Uterus (tissue), 3 donors: ENCODE measurements at regions not wholly inside any gene's neighbourhood (a gene's known extent, or its start where the extent isn't known, plus 50 kb on each side); places are given as distances from the start of the nearest gene placed in this dataset.

ENCODE experiments used
- DNase-seq, 2 donors: peaks; one replicate each; pipeline ENCODE4 v3.0.0-alpha.2; 2019 to 2020
- H3K27ac ChIP-seq, 2 donors: fragments of 200-600 bp; sonication (generic); 1 replicate in 1 of 2; 2 replicates in 1 of 2; pipeline ENCODE4 v1.5.1; 2016 to 2018
- H3K27me3 ChIP-seq, 2 donors: fragments of 200-600 bp; sonication (generic); one replicate each; pipeline ENCODE4 v1.5.1; 2018 to 2019; ENCODE audit warnings: control low read depth in 1 of 2
- H3K36me3 ChIP-seq, 2 donors: fragments of 200-600 bp; sonication (generic); one replicate each; pipeline ENCODE4 v1.5.1; 2019; ENCODE audit warnings: control low read depth in 1 of 2
- H3K4me1 ChIP-seq, 2 donors: fragments of 200-600 bp; sonication (generic); one replicate each; pipeline ENCODE4 v1.5.1; 2018 to 2019; ENCODE audit warnings: control low read depth in 1 of 2
- H3K4me3 ChIP-seq, 2 donors: fragments of 200-600 bp; sonication (generic); 1 replicate in 1 of 2; 2 replicates in 1 of 2; pipeline ENCODE4 v1.5.1; 2018 to 2019; ENCODE audit warnings: mild to moderate bottlenecking in 1 of 2
- H3K9me3 ChIP-seq, 2 donors: fragments of 200-600 bp; sonication (generic); one replicate each; pipeline ENCODE4 v1.5.1; 2019; ENCODE audit warnings: control low read depth in 1 of 2
- POLR2A ChIP-seq, 2 donors: fragments of 450-650 bp; IDR thresholded peaks; one replicate each; pipeline ENCODE4 v1.6.1; 2016; ENCODE audit warnings: antibody characterized with exemption in 2 of 2, mild to moderate bottlenecking in 1 of 2, moderate library complexity in 1 of 2
- intact Hi-C: fragments of 100-400 bp; cut with DNase I; formaldehyde crosslinking; loops from one replicate; pipeline ENCODE4 v1.15.1; 2023; ENCODE audit warnings: low total_unique reads
- TF ChIP-seq, protein P1 (sequence below), 4 experiments: fragments of 200-600 bp in 2 of 4; fragments of 450-650 bp in 2 of 4; sonication (generic) in 2 of 4; IDR thresholded peaks; one replicate each; pipeline ENCODE4 v1.5.1; 2016 to 2019; ENCODE audit warnings: antibody characterized with exemption in 4 of 4, mild to moderate bottlenecking in 2 of 4, moderate library complexity in 1 of 4
- donor health status: DM: yes; HTN: yes; CAD: no.

DNA sequence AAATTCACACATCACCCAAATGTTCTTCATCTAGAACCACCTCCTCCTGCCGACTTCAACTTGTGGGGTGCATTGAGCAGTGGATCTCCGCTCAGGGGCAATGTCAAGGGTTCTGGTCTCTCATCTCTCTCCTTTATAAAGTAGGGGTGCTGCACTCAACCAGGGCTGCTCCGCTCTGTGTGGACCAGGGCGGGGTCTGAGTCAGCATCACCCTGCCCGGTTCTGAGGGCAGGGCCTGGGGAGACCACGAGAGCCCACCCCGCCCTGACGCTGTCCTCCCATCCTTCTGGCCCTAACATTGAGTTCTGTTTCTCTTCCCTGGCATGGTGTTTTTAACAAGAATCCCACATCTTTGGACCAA, 311.6 kb upstream of the DIO3 start:
- Histone ChIP-seq H3K27ac (no peak overlapping the region), H3K9me3 (no peaks in the 10 kb centered on the region), H3K4me3 (no peak overlapping the region), H3K36me3 (no peaks in the 10 kb centered on the region), H3K27me3 (no peaks in the 10 kb centered on the region), H3K4me1 (no peaks in the 10 kb centered on the region)
- TF ChIP-seq, protein P1, sequence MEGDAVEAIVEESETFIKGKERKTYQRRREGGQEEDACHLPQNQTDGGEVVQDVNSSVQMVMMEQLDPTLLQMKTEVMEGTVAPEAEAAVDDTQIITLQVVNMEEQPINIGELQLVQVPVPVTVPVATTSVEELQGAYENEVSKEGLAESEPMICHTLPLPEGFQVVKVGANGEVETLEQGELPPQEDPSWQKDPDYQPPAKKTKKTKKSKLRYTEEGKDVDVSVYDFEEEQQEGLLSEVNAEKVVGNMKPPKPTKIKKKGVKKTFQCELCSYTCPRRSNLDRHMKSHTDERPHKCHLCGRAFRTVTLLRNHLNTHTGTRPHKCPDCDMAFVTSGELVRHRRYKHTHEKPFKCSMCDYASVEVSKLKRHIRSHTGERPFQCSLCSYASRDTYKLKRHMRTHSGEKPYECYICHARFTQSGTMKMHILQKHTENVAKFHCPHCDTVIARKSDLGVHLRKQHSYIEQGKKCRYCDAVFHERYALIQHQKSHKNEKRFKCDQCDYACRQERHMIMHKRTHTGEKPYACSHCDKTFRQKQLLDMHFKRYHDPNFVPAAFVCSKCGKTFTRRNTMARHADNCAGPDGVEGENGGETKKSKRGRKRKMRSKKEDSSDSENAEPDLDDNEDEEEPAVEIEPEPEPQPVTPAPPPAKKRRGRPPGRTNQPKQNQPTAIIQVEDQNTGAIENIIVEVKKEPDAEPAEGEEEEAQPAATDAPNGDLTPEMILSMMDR (IDR thresholded peaks at IDR 0.05): no peak
- TF ChIP-seq POLR2A (IDR thresholded peaks at IDR 0.05): no peak
- intact Hi-C loops: no loop called here
- DNase-seq: no peak

DNA sequence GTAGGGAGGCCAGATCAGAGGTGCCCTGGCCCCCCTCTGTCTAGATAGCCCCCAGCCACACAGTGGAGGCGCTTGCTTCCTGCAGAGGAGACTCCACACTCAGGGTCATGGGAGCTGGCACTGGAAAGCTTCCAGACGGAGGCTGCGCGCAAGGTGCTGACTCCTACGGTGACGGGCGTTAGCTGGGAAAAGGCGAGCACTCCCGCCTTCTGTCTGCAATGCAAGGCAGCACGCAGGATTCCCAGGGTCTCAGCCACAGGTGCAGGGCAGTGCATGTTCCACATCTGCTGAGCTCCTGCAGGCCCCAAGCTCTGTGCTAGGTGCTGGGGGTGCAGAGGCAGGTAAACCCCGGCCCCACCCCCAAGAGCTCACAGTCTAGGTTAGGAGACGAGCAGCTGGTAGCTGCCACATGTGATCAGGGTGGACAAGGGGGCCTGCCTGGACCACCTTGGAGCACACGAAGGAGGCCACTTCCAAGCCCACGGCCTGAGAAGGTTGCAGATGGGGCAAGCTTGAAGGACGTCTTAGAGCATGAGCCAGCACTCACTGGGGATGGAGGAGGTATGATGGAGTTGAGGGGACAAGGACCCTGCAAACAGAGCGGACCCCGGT, 310.9 kb upstream of the DIO3 start:
- H3K4me1 ChIP-seq: no peaks in the 10 kb centered on the region
- no peak overlapping the region for H3K4me3 ChIP-seq
- H3K27me3 ChIP-seq: no peaks in the 10 kb centered on the region
- no peaks in the 10 kb centered on the region for H3K9me3 ChIP-seq
- H3K27ac ChIP-seq: no peak overlapping the region
- DNase-seq: no peak
- no peak for TF ChIP-seq POLR2A (IDR thresholded peaks at IDR 0.05)
- TF ChIP-seq, protein P1 (IDR thresholded peaks at IDR 0.05): no peak
- intact Hi-C loops: no loop called here
- H3K36me3 ChIP-seq: no peaks in the 10 kb centered on the region

DNA sequence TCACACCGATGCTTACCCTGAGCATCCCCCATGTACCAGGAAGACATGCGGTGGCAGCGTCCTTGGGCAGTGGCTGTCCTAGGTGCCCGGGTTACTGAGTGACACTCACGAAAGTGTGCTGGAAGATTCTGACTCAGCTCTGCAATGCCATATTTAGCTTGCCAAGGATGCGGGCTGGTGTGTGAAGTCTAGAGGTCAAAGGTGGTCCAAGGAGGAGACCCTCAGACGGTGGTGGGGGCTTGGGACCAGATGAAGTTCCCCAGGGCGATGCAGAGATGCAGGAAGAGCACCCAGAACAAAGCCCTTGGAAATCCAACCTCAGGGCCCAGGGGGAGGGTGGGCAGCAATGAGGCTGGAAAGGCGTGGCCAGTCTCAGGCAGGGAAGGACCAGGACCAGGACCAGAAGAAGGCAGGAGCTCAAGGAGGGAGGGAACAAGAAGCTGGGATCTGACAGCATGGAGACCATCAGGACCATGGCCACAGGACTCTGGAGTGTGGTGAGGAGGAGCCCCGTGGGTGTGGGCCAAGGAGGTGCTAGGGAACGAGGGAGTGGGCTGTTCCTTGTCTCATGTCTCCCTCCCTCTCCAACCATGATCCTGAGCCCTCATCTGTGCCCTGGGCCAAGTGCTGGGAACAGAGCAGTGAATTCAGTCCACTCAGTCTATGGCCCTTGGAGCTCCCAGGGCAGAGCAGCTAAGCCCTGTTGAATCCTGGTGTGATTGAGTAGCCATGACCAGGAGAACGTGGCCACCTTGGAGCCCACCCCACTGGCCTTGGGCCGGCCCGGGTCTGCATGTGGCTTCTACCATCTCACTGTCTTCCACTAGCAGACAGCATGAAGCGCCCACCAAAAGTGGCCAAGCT, 310.1 kb upstream of the DIO3 start:
- Histone ChIP-seq H3K27me3 (no peaks in the 10 kb centered on the region), H3K36me3 (no peaks in the 10 kb centered on the region), H3K27ac (no peak overlapping the region), H3K4me3 (no peak overlapping the region), H3K4me1 (no peaks in the 10 kb centered on the region), H3K9me3 (no peaks in the 10 kb centered on the region)
- TF ChIP-seq, protein P1 (IDR thresholded peaks at IDR 0.05): no peak
- TF ChIP-seq POLR2A (IDR thresholded peaks at IDR 0.05): no peak
- intact Hi-C loops: no loop called here
- DNase-seq: no peak

DNA sequence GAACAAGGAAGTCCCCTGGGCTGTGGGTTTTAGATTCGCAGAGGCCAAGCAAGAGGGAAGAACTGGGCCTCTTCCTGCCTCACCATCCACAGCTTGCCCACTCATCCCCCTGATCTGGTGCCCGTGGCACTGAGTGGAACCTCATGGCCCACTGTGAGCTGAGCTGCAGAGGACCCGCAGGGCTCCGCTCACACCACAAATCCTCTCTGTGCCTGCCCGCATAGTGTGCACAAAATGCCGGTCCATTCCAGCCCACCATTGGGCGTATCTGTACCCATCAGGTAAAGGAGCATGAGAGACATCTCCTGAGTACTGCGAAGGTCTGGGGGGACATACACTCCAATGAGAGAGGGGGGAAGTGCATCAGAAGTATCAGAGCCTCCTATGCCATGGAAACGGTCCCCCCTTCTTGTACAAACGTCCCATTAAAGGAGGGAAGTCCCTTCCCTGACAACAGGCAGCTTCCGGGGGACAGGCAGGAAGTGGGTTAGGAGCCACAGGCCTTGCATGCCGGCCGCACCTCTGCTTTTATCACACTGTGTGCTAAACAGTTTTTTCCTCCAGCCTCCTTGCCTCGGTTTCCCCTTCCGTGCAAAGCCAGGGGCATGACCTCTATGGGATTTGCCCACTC, 309.4 kb upstream of the DIO3 start:
- Histone ChIP-seq H3K9me3 (no peaks in the 10 kb centered on the region), H3K27ac (no peak overlapping the region), H3K36me3 (no peaks in the 10 kb centered on the region), H3K4me1 (no peaks in the 10 kb centered on the region), H3K4me3 (no peak overlapping the region), H3K27me3 (no peaks in the 10 kb centered on the region)
- no peak for TF ChIP-seq POLR2A (IDR thresholded peaks at IDR 0.05)
- TF ChIP-seq, protein P1 (IDR thresholded peaks at IDR 0.05): no peak
- no peak for DNase-seq
- intact Hi-C loops: no loop called here
